Ovary (tissue), 3 donors: ENCODE measurements at regions not wholly inside any gene's neighbourhood (a gene's known extent, or its start where the extent isn't known, plus 50 kb on each side); places are given as distances from the start of the nearest gene placed in this dataset.

Experiments used
- POLR2A ChIP-seq: fragments of 450-650 bp; IDR thresholded peaks from one replicate; pipeline ENCODE4 v1.6.1; 2017; ENCODE audit warnings: antibody characterized with exemption, mild to moderate bottlenecking, moderate library complexity
- TF ChIP-seq, protein P1 (sequence below), 3 donors: fragments of 450-650 bp in 2 of 3; fragments of 200-600 bp in 1 of 3; IDR thresholded peaks; one replicate each; pipeline versions ENCODE4 v1.5.1 to v1.8.0; 2016 to 2022; ENCODE audit warnings: antibody characterized with exemption in 3 of 3, mild to moderate bottlenecking in 1 of 3
- donor health status: DM: no; HTN: no; CAD: no.

DNA sequence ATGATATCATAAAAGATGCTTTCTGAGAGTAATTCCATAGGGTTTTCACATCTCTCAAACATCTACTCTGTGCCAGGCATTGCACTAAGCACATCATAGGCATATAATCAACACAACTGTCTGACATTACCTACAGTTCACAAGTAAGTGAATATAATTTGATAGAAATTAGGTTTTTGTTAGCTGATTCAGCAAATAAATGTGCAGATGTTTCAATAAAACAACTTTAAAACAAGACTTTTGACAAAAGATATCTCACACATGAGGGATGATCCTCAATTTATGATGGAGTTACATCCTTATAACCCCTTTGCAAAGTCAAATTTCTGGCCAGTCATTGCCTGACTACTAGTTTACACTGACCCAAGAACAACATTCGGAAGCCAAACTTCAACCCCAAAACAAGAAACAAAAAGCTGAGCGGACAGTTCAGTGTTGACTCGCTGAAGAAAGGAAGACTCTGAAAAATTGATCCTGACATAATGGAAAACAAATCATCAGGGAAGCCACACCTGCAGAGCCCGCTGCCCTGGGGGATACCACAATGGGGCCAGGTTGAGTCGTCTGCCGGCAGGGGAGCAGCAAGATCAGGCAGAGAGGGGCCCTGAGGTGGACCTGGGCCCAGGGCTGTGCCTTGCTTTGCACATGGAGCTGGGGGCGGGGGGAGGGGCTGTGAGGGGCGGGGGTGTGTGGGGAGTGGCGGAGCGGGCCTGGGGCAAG lies 739.2 kb upstream of the GJE1 start:
- TF ChIP-seq, protein P1, sequence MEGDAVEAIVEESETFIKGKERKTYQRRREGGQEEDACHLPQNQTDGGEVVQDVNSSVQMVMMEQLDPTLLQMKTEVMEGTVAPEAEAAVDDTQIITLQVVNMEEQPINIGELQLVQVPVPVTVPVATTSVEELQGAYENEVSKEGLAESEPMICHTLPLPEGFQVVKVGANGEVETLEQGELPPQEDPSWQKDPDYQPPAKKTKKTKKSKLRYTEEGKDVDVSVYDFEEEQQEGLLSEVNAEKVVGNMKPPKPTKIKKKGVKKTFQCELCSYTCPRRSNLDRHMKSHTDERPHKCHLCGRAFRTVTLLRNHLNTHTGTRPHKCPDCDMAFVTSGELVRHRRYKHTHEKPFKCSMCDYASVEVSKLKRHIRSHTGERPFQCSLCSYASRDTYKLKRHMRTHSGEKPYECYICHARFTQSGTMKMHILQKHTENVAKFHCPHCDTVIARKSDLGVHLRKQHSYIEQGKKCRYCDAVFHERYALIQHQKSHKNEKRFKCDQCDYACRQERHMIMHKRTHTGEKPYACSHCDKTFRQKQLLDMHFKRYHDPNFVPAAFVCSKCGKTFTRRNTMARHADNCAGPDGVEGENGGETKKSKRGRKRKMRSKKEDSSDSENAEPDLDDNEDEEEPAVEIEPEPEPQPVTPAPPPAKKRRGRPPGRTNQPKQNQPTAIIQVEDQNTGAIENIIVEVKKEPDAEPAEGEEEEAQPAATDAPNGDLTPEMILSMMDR (IDR thresholded peaks at IDR 0.05) = no peak
- no peak for TF ChIP-seq POLR2A
